GM23338 (cell line): ENCODE measurements at regions not wholly inside any gene's neighbourhood (a gene's known extent, or its start where the extent isn't known, plus 50 kb on each side); places are given as distances from the start of the nearest gene placed in this dataset.

Experiments
- ATAC-seq: fragments of 200-7000 bp; cut with Tn5 transposase; 3 replicates; pipeline ENCODE4 v1.9.1; 2020
- DNase-seq: peaks from one replicate; pipeline ENCODE4 v3.0.0-alpha.2; 2015; ENCODE audit warnings: low spot score
- H2AFZ ChIP-seq: fragments of 200-600 bp; sonication (generic); 2 replicates; pipeline ENCODE4 v1.8.0; 2016; ENCODE audit warnings: antibody characterized with exemption, mild to moderate bottlenecking, moderate library complexity
- H3F3A ChIP-seq: fragments of 200-600 bp; sonication (generic); replicated peaks from 2 replicates; pipeline ENCODE4 v1.8.0; 2017; ENCODE audit warnings: antibody characterized with exemption, mixed run types, low read depth
- H3K27ac ChIP-seq: fragments of 200-600 bp; sonication (generic); 2 replicates; pipeline ENCODE4 v1.6.1; 2016; ENCODE audit warnings: low read depth
- H3K27me3 ChIP-seq: fragments of 200-600 bp; sonication (generic); 2 replicates; pipeline ENCODE4 v1.8.0; 2016; ENCODE audit warnings: mild to moderate bottlenecking, mixed run types, moderate library complexity; ENCODE audit not compliant: insufficient read depth
- H3K36me3 ChIP-seq: fragments of 200-600 bp; sonication (generic); 2 replicates; pipeline ENCODE4 v1.8.0; 2016; ENCODE audit warnings: mild to moderate bottlenecking; ENCODE audit not compliant: insufficient read depth
- H3K4me1 ChIP-seq: fragments of 200-600 bp; sonication (generic); 2 replicates; pipeline ENCODE4 v1.8.0; 2016; ENCODE audit warnings: mild to moderate bottlenecking, moderate library complexity; ENCODE audit not compliant: insufficient read depth
- H3K4me2 ChIP-seq: fragments of 200-600 bp; sonication (generic); 2 replicates; pipeline ENCODE4 v1.7.1; 2017; ENCODE audit warnings: mixed run types
- H3K4me3 ChIP-seq: fragments of 200-600 bp; sonication (generic); 2 replicates; pipeline ENCODE4 v1.6.1; 2016; ENCODE audit warnings: mixed run types
- H3K79me2 ChIP-seq: fragments of 200-600 bp; sonication (generic); replicated peaks from 2 replicates; pipeline ENCODE4 v1.8.0; 2017; ENCODE audit warnings: mild to moderate bottlenecking; ENCODE audit not compliant: insufficient read depth
- H3K9me2 ChIP-seq: fragments of 200-600 bp; sonication (generic); 2 replicates; pipeline ENCODE4 v1.8.0; 2017; ENCODE audit not compliant: insufficient read depth
- H4K20me1 ChIP-seq: fragments of 200-600 bp; sonication (generic); replicated peaks from 2 replicates; pipeline ENCODE4 v1.8.0; 2017; ENCODE audit warnings: mild to moderate bottlenecking; ENCODE audit not compliant: insufficient read depth
- H3K27ac Mint-ChIP-seq: 2 replicates; pipeline ENCODE4 v1.8.0; 2020; ENCODE audit warnings: inconsistent platforms, mild to moderate bottlenecking, moderate library complexity, mixed read lengths
- H3K27me3 Mint-ChIP-seq: 3 replicates; pipeline ENCODE4 v1.8.0; 2022; ENCODE audit warnings: low read depth, mild to moderate bottlenecking, moderate library complexity, mixed read lengths, inconsistent platforms; ENCODE audit not compliant: insufficient read depth, poor library complexity
- H3K36me3 Mint-ChIP-seq: 3 replicates; pipeline ENCODE4 v1.8.0; 2021; ENCODE audit warnings: low read depth, mild to moderate bottlenecking, inconsistent platforms, moderate library complexity, mixed read lengths
- H3K4me1 Mint-ChIP-seq: 3 replicates; pipeline ENCODE4 v1.8.0; 2020; ENCODE audit warnings: mild to moderate bottlenecking, inconsistent platforms, mixed read lengths
- H3K4me3 Mint-ChIP-seq: 3 replicates; pipeline ENCODE4 v1.8.0; 2021; ENCODE audit warnings: moderate library complexity, mild to moderate bottlenecking, inconsistent platforms, mixed read lengths
- H3K9me3 Mint-ChIP-seq: 3 replicates; pipeline ENCODE4 v1.8.0; 2020; ENCODE audit warnings: moderate library complexity, mild to moderate bottlenecking, inconsistent platforms, mixed read lengths
- CREB1 ChIP-seq: fragments of 250-450 bp; sonication (Bioruptor Pico); IDR thresholded peaks from 2 replicates; pipeline ENCODE4 v1.5.0; 2020; ENCODE audit warnings: low read depth, mild to moderate bottlenecking, moderate library complexity
- ETS1 ChIP-seq: IDR thresholded peaks from 2 replicates; pipeline ENCODE4 v1.6.1; 2016; ENCODE audit warnings: antibody characterized with exemption
- EZH2 ChIP-seq: fragments of 200-600 bp; sonication (generic); IDR thresholded peaks from one replicate; pipeline ENCODE4 v1.8.0; 2017; ENCODE audit warnings: antibody characterized with exemption, mild to moderate bottlenecking, low read depth; ENCODE audit not compliant: unreplicated experiment
- EZH2phosphoT487 ChIP-seq: fragments of 200-600 bp; sonication (generic); IDR thresholded peaks from one replicate; pipeline ENCODE4 v1.8.1; 2018; ENCODE audit warnings: antibody characterized with exemption; ENCODE audit not compliant: unreplicated experiment
- JUNB ChIP-seq: IDR thresholded peaks from one replicate; pipeline ENCODE4 v1.6.1; 2016; ENCODE audit warnings: antibody characterized with exemption; ENCODE audit not compliant: unreplicated experiment
- NANOG ChIP-seq: IDR thresholded peaks from 2 replicates; pipeline ENCODE4 v1.6.1; 2016; ENCODE audit warnings: antibody characterized with exemption, borderline replicate concordance
- POLR2AphosphoS5 ChIP-seq: IDR thresholded peaks from 2 replicates; pipeline ENCODE4 v1.6.1; 2016; ENCODE audit warnings: antibody characterized with exemption, low read depth
- REST ChIP-seq: IDR thresholded peaks from one replicate; pipeline ENCODE4 v1.6.1; 2018; ENCODE audit warnings: antibody characterized with exemption; ENCODE audit not compliant: unreplicated experiment
- STAT1 ChIP-seq: IDR thresholded peaks from one replicate; pipeline ENCODE4 v1.6.1; 2016; ENCODE audit warnings: antibody characterized with exemption; ENCODE audit not compliant: unreplicated experiment
- ZNF114 ChIP-seq: fragments of 250-450 bp; sonication (Bioruptor Pico); IDR thresholded peaks from 2 replicates; pipeline ENCODE4 v1.5.0; 2020; ENCODE audit warnings: mild to moderate bottlenecking, moderate library complexity
- ZNF331 ChIP-seq: fragments of 250-450 bp; sonication (Bioruptor Pico); IDR thresholded peaks from 2 replicates; pipeline ENCODE4 v1.5.0; 2020; ENCODE audit warnings: low read depth, mild to moderate bottlenecking, moderate library complexity
- ZNF462 ChIP-seq: fragments of 250-450 bp; sonication (Bioruptor Pico); IDR thresholded peaks from 2 replicates; pipeline ENCODE4 v1.5.0; 2020; ENCODE audit warnings: mild to moderate bottlenecking, moderate library complexity
- TF ChIP-seq, protein P1 (sequence below), 2 experiments: fragments of 200-600 bp in 1 of 2; sonication (generic) in 1 of 2; conservative IDR thresholded peaks; 2 replicates each; pipeline versions ENCODE4 v1.5.1 to v1.6.1; 2016 to 2017; ENCODE audit warnings: antibody characterized with exemption in 2 of 2, low read depth in 2 of 2, mild to moderate bottlenecking in 2 of 2, moderate library complexity in 1 of 2

DNA sequence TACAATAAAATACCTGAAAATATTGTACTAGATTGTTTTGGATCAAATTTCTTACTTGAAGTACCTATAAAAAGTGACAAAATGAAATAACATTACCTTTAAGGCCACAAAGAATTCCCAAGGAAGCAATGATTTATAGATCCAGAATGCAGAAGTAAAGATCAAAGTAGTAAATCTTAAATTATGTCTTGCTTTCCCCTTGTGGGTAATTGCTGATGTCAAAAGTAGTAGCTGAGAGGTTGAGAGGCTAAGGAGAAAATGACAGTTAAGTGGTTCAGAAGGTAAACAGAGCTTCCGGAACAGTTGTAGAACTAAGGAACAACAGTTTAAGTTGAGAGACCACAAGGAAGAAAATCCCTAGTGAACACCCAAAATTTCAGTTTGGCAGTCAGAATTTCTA, 358.3 kb downstream of the GABRG1 start:
- Histone ChIP-seq H3F3A (no peaks in the 10 kb centered on the region), H3K4me1 (no peaks in the 10 kb centered on the region; the same call in 1 of the 2 replicates), H3K79me2 (no peaks in the 10 kb centered on the region), H3K4me2 (no peak overlapping the region), H3K27ac (no peak overlapping the region), H3K27me3 (no peaks in the 10 kb centered on the region), H2AFZ (no peak overlapping the region), H4K20me1 (no peaks in the 10 kb centered on the region), H3K36me3 (no peaks in the 10 kb centered on the region), H3K9me2 (peaks cover 7% of the 10 kb centered on the region; the same call in 1 of the 2 replicates), H3K4me3 (no peak overlapping the region)
- no peaks in the 10 kb centered on the region for H3K4me1 Mint-ChIP-seq
- H3K36me3 Mint-ChIP-seq = peaks cover 16% of the 10 kb centered on the region
- ATAC-seq = no peak
- peaks cover 77% of the 10 kb centered on the region for H3K9me3 Mint-ChIP-seq
- TF ChIP-seq ZNF331 (no peak), ETS1 (no peak), CREB1 (CRISPR knock-in tag) (no peak), EZH2 (no peak), REST (no peak), EZH2phosphoT487 (no peak), POLR2AphosphoS5 (no peak), JUNB (no peak), ZNF114 (no peak), ZNF462 (CRISPR knock-in tag) (no peak), STAT1 (no peak), NANOG (no peak)
- TF ChIP-seq, protein P1, sequence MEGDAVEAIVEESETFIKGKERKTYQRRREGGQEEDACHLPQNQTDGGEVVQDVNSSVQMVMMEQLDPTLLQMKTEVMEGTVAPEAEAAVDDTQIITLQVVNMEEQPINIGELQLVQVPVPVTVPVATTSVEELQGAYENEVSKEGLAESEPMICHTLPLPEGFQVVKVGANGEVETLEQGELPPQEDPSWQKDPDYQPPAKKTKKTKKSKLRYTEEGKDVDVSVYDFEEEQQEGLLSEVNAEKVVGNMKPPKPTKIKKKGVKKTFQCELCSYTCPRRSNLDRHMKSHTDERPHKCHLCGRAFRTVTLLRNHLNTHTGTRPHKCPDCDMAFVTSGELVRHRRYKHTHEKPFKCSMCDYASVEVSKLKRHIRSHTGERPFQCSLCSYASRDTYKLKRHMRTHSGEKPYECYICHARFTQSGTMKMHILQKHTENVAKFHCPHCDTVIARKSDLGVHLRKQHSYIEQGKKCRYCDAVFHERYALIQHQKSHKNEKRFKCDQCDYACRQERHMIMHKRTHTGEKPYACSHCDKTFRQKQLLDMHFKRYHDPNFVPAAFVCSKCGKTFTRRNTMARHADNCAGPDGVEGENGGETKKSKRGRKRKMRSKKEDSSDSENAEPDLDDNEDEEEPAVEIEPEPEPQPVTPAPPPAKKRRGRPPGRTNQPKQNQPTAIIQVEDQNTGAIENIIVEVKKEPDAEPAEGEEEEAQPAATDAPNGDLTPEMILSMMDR (conservative IDR thresholded peaks at IDR 0.05; ENCODE audit: low read depth in 2 of 2) = no peak
- no peak for DNase-seq
- H3K4me3 Mint-ChIP-seq = no peak overlapping the region
- no peak overlapping the region for H3K27ac Mint-ChIP-seq
- peaks cover 2% of the 10 kb centered on the region for H3K27me3 Mint-ChIP-seq
